HEK293 (cell line): ENCODE measurements at regions not wholly inside any gene's neighbourhood (a gene's known extent, or its start where the extent isn't known, plus 50 kb on each side); places are given as distances from the start of the nearest gene placed in this dataset.

Experiments used
- CTCF ChIA-PET: fragments of 350-600 bp; formaldehyde crosslinking; extraction: SDS; loops from one replicate; lab custom pipeline; 2021; ENCODE audit warnings: antibody characterized with exemption; lab: Yijun Ruan, JAX
- POLR2A ChIA-PET: fragments of 300-600 bp; formaldehyde crosslinking; extraction: SDS; loops from one replicate; lab custom pipeline; 2020; ENCODE audit warnings: antibody characterized with exemption, inconsistent platforms; lab: Yijun Ruan, JAX
- H3K27ac ChIP-seq: fragments of 200-500 bp; sonication (Bioruptor generic); 2 replicates; pipeline ENCODE4 v1.5.1; 2014; ENCODE audit warnings: low read depth, low read length, control low read depth, inconsistent platforms; ENCODE audit errors: extremely low read depth
- H3K36me3 ChIP-seq, 2 experiments: fragments of 200-500 bp in 1 of 2; sonication (Bioruptor generic) in 1 of 2; 1 replicate in 1 of 2; 2 replicates in 1 of 2; pipeline ENCODE4 v1.5.1; 2014 to 2017; ENCODE audit warnings: inconsistent platforms in 2 of 2, low read length in 2 of 2; ENCODE audit not compliant: control insufficient read depth in 2 of 2, insufficient read depth in 1 of 2
- H3K4me1 ChIP-seq: fragments of 200-500 bp; sonication (Bioruptor generic); 2 replicates; pipeline ENCODE4 v1.5.1; 2014; ENCODE audit warnings: mild to moderate bottlenecking, low read length, inconsistent platforms; ENCODE audit not compliant: control insufficient read depth, insufficient read depth
- H3K4me3 ChIP-seq: 2 replicates; pipeline ENCODE4 v1.5.1; 2011; ENCODE audit warnings: low read depth, mild to moderate bottlenecking, control low read depth, low read length, moderate library complexity
- H3K9me3 ChIP-seq: fragments of 200-500 bp; sonication (Bioruptor generic); 2 replicates; pipeline ENCODE4 v1.5.1; 2014; ENCODE audit warnings: low read depth, low read length, inconsistent platforms; ENCODE audit not compliant: control insufficient read depth, insufficient read depth
- EGR2 ChIP-seq: fragments of 450-650 bp; formaldehyde crosslinking; IDR thresholded peaks from 2 replicates; pipeline ENCODE4 v1.5.1; 2016; ENCODE audit warnings: low read depth, missing biosample characterization, missing genetic modification characterization
- KLF17 ChIP-seq: fragments of 450-650 bp; formaldehyde crosslinking; IDR thresholded peaks from 2 replicates; pipeline ENCODE4 v1.5.1; 2016; ENCODE audit warnings: missing biosample characterization, missing genetic modification characterization
- OSR2 ChIP-seq: fragments of 450-650 bp; formaldehyde crosslinking; IDR thresholded peaks from 2 replicates; pipeline ENCODE4 v1.5.1; 2016; ENCODE audit warnings: missing biosample characterization, missing genetic modification characterization
- OVOL3 ChIP-seq: fragments of 450-650 bp; formaldehyde crosslinking; IDR thresholded peaks from 2 replicates; pipeline ENCODE4 v1.5.1; 2016; ENCODE audit warnings: missing biosample characterization, missing genetic modification characterization
- PRDM4 ChIP-seq: fragments of 450-650 bp; formaldehyde crosslinking; IDR thresholded peaks from 2 replicates; pipeline ENCODE4 v1.5.1; 2017; ENCODE audit warnings: missing biosample characterization, missing genetic modification characterization
- ZBTB49 ChIP-seq: fragments of 450-650 bp; formaldehyde crosslinking; IDR thresholded peaks from 2 replicates; pipeline ENCODE4 v1.5.1; 2016; ENCODE audit warnings: missing biosample characterization, missing genetic modification characterization, low read depth
- ZFP37 ChIP-seq: fragments of 450-650 bp; formaldehyde crosslinking; IDR thresholded peaks from 2 replicates; pipeline ENCODE4 v1.5.1; 2016; ENCODE audit warnings: missing biosample characterization, missing genetic modification characterization
- ZNF114 ChIP-seq: fragments of 450-650 bp; formaldehyde crosslinking; IDR thresholded peaks from 2 replicates; pipeline ENCODE4 v1.5.0; 2017; ENCODE audit warnings: missing biosample characterization, missing genetic modification characterization
- ZNF148 ChIP-seq: fragments of 450-650 bp; formaldehyde crosslinking; IDR thresholded peaks from 2 replicates; pipeline ENCODE4 v1.5.0; 2017; ENCODE audit warnings: missing biosample characterization, missing genetic modification characterization, borderline replicate concordance
- ZNF280D ChIP-seq: fragments of 450-650 bp; formaldehyde crosslinking; IDR thresholded peaks from 2 replicates; pipeline ENCODE4 v1.5.1; 2016; ENCODE audit warnings: missing biosample characterization, missing genetic modification characterization
- ZNF391 ChIP-seq: fragments of 450-650 bp; formaldehyde crosslinking; IDR thresholded peaks from 2 replicates; pipeline ENCODE4 v1.5.1; 2016; ENCODE audit warnings: low read depth, missing biosample characterization, missing genetic modification characterization, borderline replicate concordance
- ZNF580 ChIP-seq: fragments of 450-650 bp; formaldehyde crosslinking; IDR thresholded peaks from 2 replicates; pipeline ENCODE4 v1.5.1; 2016; ENCODE audit warnings: missing biosample characterization, missing genetic modification characterization
- ZSCAN30 ChIP-seq: fragments of 450-650 bp; IDR thresholded peaks from 2 replicates; pipeline ENCODE4 v1.5.1; 2018; ENCODE audit warnings: missing biosample characterization, mild to moderate bottlenecking, missing genetic modification characterization, moderate library complexity

GRCh38 chr1:14037101-14037847 is 337.3 kb downstream of the PRDM2 start:
- Histone ChIP-seq H3K4me3 (no peak overlapping the region), H3K36me3 (no peaks in the 10 kb centered on the region), H3K27ac (no peak overlapping the region), H3K9me3 (no peaks in the 10 kb centered on the region), H3K4me1 (no peaks in the 10 kb centered on the region)
- TF ChIP-seq ZNF580 (tag by site-specific recombination) (no peak), ZNF114 (tag by site-specific recombination) (no peak), ZSCAN30 (tag by site-specific recombination) (no peak), OVOL3 (tag by site-specific recombination) (no peak), ZFP37 (tag by site-specific recombination) (no peak), PRDM4 (tag by site-specific recombination) (no peak), EGR2 (tag by site-specific recombination) (no peak), KLF17 (no peak), OSR2 (no peak), ZBTB49 (tag by site-specific recombination) (no peak), ZNF148 (tag by site-specific recombination) (no peak), ZNF280D (no peak), ZNF391 (tag by site-specific recombination) (no peak)
- CTCF ChIA-PET = no interaction called here
- POLR2A ChIA-PET = interaction anchor here (0.6 kb wide), 1 partner anchor 15 kb away, joined by 6 read pairs; no protein-coding TSS in a partner anchor
